Activated naive CD4-positive, alpha-beta T cell treated with anti-CD3 and anti-CD28 coated beads, Interleukin-2, amount 10 ng/mL, durations not matched to agents 7 days and 5 days (primary cell): ENCODE measurements at regions not wholly inside any gene's neighbourhood (a gene's known extent, or its start where the extent isn't known, plus 50 kb on each side); places are given as distances from the start of the nearest gene placed in this dataset.
"Not testable (repeated sequence)": the region's sequence is repeated elsewhere in the genome, so short reads cannot be mapped to it uniquely, and the experiment has no call there.

Experiments used
- CTCF ChIA-PET: fragments of 350-600 bp; sonication (Branson Sonifier 250); formaldehyde crosslinking; loops from one replicate; lab custom pipeline; 2021; ENCODE audit warnings: antibody characterized with exemption; lab: Charles Lee
- DNase-seq: peaks from one replicate; pipeline ENCODE4 v3.0.0-alpha.2; 2020
- H3K27ac Mint-ChIP-seq: one replicate; pipeline ENCODE4 v1.8.0; 2021; ENCODE audit warnings: mild to moderate bottlenecking, moderate library complexity, mixed read lengths
- H3K27me3 Mint-ChIP-seq: one replicate; pipeline ENCODE4 v1.8.0; 2021; ENCODE audit warnings: mild to moderate bottlenecking, mixed read lengths
- H3K36me3 Mint-ChIP-seq: one replicate; pipeline ENCODE4 v1.8.0; 2021; ENCODE audit warnings: mixed read lengths
- H3K4me1 Mint-ChIP-seq: one replicate; pipeline ENCODE4 v1.8.0; 2021; ENCODE audit warnings: mixed read lengths
- H3K4me3 Mint-ChIP-seq: one replicate; pipeline ENCODE4 v1.8.0; 2021; ENCODE audit warnings: mild to moderate bottlenecking, moderate library complexity, mixed read lengths
- H3K9me3 Mint-ChIP-seq: one replicate; pipeline ENCODE4 v1.8.0; 2021; ENCODE audit warnings: mixed read lengths

DNA sequence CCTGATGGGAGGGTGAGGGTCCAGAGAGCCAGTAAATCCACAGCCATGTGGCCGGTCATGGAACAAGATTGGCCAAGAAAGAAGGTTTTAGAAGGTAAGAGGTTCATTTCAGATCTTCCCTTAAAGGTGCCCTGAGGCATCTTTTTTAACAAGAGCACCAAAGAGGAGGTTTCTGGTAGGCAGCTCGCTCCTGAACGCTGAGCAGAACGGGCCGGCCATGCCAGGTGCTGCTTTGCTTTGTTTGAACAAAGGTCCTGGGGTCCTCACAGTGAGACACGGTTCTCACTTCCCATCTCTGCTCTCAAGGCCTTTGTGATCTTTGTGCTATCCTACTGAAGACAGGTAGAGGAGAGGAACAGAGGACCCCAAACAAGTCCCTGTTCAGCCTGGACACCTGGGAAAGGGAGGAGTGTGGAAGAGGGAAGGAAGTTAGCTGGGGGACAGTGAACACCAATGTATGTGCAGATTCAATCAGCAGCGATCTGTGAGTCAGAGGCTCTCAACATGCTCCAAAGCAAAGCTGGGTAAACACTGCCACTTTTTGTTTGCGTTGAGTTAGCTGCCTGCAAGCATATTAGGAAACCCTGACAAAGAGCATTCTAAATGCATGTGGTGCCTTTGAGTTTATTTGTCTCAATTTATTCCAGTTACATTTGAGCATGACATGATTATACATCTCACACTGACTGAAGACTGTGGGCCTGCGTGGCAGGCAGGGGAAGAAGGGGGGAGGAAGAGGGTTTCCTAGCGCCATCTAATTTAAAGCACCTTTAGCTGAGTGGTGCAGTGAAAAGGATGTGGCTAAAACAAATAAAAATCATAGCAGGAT is 102.4 kb downstream of the ASB1 start:
- Mint-ChIP-seq H3K27me3 (peaks cover 21% of the 10 kb centered on the region), H3K4me3 (no peak overlapping the region), H3K27ac (no peak overlapping the region), H3K4me1 (no peaks in the 10 kb centered on the region), H3K36me3 (no peaks in the 10 kb centered on the region), H3K9me3 (peaks cover 20% of the 10 kb centered on the region)
- DNase-seq: no peak
- CTCF ChIA-PET: interaction anchor here (0.6 kb wide), 1 partner anchor 17 kb away, joined by 3 read pairs; no protein-coding TSS in a partner anchor

GRCh38 chr2:238531017-238531645 is 104.4 kb downstream of the ASB1 start:
- H3K9me3 Mint-ChIP-seq: peaks cover 20% of the 10 kb centered on the region
- H3K27me3 Mint-ChIP-seq: peaks cover 26% of the 10 kb centered on the region
- H3K36me3 Mint-ChIP-seq, H3K4me1 Mint-ChIP-seq, DNase-seq, H3K4me3 Mint-ChIP-seq, CTCF ChIA-PET, H3K27ac Mint-ChIP-seq: not testable (repeated sequence)

GRCh38 chr2:238543732-238544131 is 117.0 kb downstream of the ASB1 start:
- H3K4me3 Mint-ChIP-seq, CTCF ChIA-PET, DNase-seq, H3K36me3 Mint-ChIP-seq, H3K4me1 Mint-ChIP-seq, H3K27ac Mint-ChIP-seq: not testable (repeated sequence)
- Mint-ChIP-seq H3K27me3 (peaks cover 41% of the 10 kb centered on the region), H3K9me3 (peaks cover 14% of the 10 kb centered on the region)

DNA sequence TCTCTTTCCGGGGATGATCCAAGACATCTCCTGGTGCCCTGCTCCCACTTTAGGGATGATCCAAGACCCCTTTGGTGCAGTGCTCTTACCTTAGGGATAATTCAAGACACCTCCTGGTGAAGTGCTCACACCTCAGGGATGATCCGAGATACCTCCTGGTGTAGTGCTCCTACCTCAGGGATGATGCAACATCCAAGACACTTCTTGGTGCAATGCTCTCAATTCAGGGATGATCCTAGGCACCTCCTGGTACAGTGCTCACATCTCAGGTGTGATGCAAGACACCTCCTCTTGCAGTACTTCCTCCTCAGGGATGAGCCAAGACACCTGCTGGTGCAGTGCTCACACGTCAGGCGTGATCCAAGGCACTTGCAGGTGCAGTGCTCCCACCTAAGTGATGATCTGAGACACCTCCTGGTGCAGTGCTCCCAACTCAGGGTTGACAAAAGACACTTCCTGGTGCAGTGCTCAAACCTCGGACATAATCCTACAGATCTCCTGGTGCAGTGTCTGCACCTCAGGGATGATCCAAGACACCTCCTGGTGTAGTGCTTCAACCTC is 122.3 kb downstream of the ASB1 start:
- no peak for DNase-seq
- H3K27ac Mint-ChIP-seq: no peak overlapping the region
- peaks cover 41% of the 10 kb centered on the region for H3K27me3 Mint-ChIP-seq
- H3K4me1 Mint-ChIP-seq: no peaks in the 10 kb centered on the region
- H3K4me3 Mint-ChIP-seq: no peak overlapping the region
- H3K36me3 Mint-ChIP-seq: no peaks in the 10 kb centered on the region
- CTCF ChIA-PET: no interaction called here
- peaks cover 6% of the 10 kb centered on the region for H3K9me3 Mint-ChIP-seq

DNA sequence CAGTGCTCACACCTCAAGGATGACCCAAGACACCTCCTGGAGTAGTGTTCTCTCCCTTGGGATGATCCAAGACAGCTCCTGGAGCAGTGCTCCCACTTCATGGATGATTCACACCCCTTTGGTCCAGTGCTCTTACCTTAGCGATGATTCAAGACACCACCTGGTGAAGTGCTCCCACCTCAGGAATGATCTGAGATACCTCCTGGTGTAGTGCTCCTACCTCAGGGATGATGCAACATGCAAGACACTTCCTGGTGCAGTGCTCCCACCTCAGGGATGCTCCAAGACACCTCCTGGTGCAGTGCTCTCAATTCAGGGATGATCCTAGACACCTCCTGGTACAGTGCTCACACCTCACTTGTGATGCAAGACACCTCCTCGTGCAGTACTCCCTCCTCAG is 123.1 kb downstream of the ASB1 start:
- no peak for DNase-seq
- no peaks in the 10 kb centered on the region for H3K4me1 Mint-ChIP-seq
- CTCF ChIA-PET: no interaction called here
- H3K27me3 Mint-ChIP-seq: peaks cover 41% of the 10 kb centered on the region
- H3K27ac Mint-ChIP-seq: no peak overlapping the region
- H3K4me3 Mint-ChIP-seq: no peak overlapping the region
- no peaks in the 10 kb centered on the region for H3K36me3 Mint-ChIP-seq
- H3K9me3 Mint-ChIP-seq: peaks cover 6% of the 10 kb centered on the region

- Mint-ChIP-seq H3K4me3 (no peak overlapping the region), H3K27me3 (peaks cover 33% of the 10 kb centered on the region), H3K9me3 (peaks cover 1% of the 10 kb centered on the region), H3K4me1 (no peaks in the 10 kb centered on the region), H3K27ac (no peak overlapping the region), H3K36me3 (no peaks in the 10 kb centered on the region)
- no peak for DNase-seq
- CTCF ChIA-PET: no interaction called here
These were observed 124.4 kb downstream of the ASB1 start for GRCh38 chr2:238551091-238551490.

GRCh38 chr2:238552226-238552625 is 125.5 kb downstream of the ASB1 start:
- H3K27me3 Mint-ChIP-seq: peaks cover 38% of the 10 kb centered on the region
- DNase-seq: no peak
- no peak overlapping the region for H3K27ac Mint-ChIP-seq
- CTCF ChIA-PET: no interaction called here
- H3K4me1 Mint-ChIP-seq: no peaks in the 10 kb centered on the region
- no peaks in the 10 kb centered on the region for H3K36me3 Mint-ChIP-seq
- no peak overlapping the region for H3K4me3 Mint-ChIP-seq
- peaks cover 1% of the 10 kb centered on the region for H3K9me3 Mint-ChIP-seq

GRCh38 chr2:238553159-238553558 is 126.4 kb downstream of the ASB1 start:
- DNase-seq: no peak
- no peak overlapping the region for H3K27ac Mint-ChIP-seq
- CTCF ChIA-PET: no interaction called here

DNA sequence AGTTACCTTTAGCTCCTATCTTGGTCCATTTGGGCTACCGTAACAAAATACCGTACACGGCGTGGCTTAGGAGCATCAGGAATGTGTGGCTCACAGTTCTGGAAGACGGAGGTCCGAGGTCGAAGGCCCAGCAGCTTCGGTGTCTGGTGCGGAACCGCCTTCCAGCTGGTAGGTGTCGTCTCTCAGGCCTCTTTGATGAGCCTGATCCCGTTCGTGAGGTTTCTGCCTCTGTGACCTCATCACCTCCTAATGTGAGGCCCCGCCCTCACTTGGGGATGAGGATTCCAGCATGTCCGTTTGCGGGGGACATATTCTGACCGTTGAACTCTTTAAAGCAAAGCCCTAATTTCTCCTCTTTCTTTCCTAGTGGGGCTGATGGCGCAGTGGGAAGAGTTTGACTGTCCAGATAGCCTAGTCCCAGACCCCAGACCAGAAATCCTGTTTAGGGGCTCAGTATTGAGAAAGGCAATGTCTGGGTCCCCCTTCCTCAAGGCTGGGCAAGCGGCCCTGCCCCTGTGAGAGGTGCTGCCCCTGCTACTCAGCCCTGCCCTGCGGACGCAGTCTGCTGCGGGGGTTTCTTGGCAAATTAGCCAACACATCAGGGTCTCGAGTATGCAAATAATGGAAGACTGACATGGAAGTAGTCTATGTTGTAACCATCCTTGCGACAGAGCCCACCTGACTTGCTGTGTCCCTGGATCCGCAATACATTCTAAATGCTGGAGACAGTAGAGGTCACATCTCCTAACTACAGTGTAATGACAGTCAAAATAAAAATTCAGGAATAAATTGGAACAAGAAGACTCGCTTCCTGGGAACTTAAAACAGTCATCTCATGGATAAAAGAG is 128.0 kb downstream of the ASB1 start:
- H3K9me3 Mint-ChIP-seq: peaks cover 1% of the 10 kb centered on the region
- H3K27me3 Mint-ChIP-seq: peaks cover 25% of the 10 kb centered on the region
- CTCF ChIA-PET: interaction anchor here (0.7 kb wide), 1 partner anchor 14 kb away, joined by 3 read pairs; no protein-coding TSS in a partner anchor
- H3K36me3 Mint-ChIP-seq: no peaks in the 10 kb centered on the region
- H3K4me1 Mint-ChIP-seq: no peaks in the 10 kb centered on the region
- DNase-seq: no peak
- H3K4me3 Mint-ChIP-seq: no peak overlapping the region
- H3K27ac Mint-ChIP-seq: no peak overlapping the region

More at GRCh38 chr2:238553159-238553558, 126.4 kb downstream of the ASB1 start:
- no peak overlapping the region for H3K4me3 Mint-ChIP-seq
- peaks cover 1% of the 10 kb centered on the region for H3K9me3 Mint-ChIP-seq
- no peaks in the 10 kb centered on the region for H3K36me3 Mint-ChIP-seq
- peaks cover 30% of the 10 kb centered on the region for H3K27me3 Mint-ChIP-seq
- H3K4me1 Mint-ChIP-seq: no peaks in the 10 kb centered on the region

DNA sequence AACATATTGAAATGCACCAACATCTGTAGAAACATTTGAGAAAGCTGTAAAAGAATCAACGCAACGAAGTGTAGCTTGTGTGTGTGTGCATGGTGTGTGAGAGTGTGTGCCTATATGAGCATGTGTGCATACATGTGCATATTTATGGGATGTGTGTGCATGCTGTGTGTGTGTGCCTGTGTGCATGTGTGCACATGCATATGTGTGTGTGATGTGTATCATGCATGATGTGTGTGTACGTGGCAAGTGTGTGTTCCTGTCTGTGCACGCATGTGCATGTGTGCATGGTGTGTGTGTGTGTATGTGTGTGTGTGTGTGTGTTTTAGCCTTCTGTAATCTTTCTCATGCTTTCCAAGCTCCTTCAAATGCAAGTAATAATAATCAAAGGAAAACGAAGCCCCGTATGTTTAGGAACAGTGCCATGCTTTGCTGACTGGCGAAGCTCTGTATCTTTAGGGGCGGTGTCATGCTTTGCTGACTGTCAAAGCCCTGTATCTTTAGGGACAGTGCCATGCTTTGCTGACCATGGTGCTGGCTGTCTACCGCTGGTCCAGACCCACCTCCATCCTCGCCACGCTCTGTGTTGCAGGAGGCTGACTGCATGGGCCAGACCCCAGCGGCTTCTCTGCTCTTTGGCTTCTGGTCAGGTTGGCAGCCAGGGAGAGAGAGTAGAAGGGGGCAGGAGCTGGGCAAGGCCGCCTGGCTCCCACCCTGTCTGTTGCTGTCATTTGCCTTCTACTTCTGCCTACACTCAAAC is 129.2 kb downstream of the ASB1 start:
- no peak for DNase-seq
- CTCF ChIA-PET: interaction anchor here (0.7 kb wide), 1 partner anchor 13 kb away, joined by 3 read pairs; no protein-coding TSS in a partner anchor
- peaks cover 17% of the 10 kb centered on the region for H3K27me3 Mint-ChIP-seq
- no peak overlapping the region for H3K4me3 Mint-ChIP-seq
- H3K4me1 Mint-ChIP-seq: no peaks in the 10 kb centered on the region
- H3K36me3 Mint-ChIP-seq: no peaks in the 10 kb centered on the region
- H3K9me3 Mint-ChIP-seq: peaks cover 1% of the 10 kb centered on the region
- H3K27ac Mint-ChIP-seq: no peak overlapping the region

DNA sequence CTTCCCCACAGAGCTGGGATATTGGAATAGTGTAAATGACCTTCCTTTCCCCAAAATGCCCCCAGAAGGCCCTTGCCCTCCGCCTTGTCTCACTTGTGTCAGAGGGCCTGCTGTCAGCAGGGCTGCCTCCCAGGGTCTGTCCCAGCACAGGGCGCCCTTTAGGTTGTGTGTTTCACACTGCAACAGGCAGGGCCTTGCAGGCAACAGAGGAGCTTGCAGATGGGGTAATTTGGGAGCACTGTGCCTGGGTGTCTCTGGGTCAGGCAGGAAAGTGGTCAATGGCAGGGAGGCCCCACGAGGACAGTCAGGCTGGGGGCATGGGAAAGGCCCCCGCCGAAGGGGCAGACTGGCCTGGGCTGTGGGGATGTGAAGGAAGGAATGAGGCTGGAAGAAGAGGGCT is 130.7 kb downstream of the ASB1 start:
- CTCF ChIA-PET: no interaction called here
- Mint-ChIP-seq H3K27me3 (peaks cover 14% of the 10 kb centered on the region), H3K4me3 (no peak overlapping the region), H3K4me1 (no peaks in the 10 kb centered on the region), H3K9me3 (peaks cover 1% of the 10 kb centered on the region), H3K36me3 (no peaks in the 10 kb centered on the region), H3K27ac (no peak overlapping the region)
- DNase-seq: no peak

DNA sequence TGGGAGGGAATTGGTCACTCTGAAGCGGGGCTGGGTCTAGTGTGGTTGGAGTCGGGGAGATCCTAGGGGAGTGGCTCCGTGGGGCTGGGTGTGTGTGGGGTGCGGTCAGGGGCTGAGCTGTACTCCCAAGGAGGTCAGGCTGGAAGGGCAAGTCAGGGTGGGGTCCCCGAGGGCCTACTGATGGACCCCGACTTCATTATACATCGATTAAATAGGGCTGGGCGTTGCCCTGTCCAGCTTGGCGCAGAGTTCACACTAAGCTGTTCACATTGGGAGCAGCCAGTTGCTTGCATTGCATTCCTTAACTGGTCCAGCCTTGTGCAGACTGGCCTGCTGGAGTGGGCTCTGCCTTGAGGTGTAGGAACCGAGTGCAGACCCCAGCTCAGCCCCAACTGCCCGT is 131.2 kb downstream of the ASB1 start:
- DNase-seq: no peak
- CTCF ChIA-PET: no interaction called here
- Mint-ChIP-seq H3K27me3 (peaks cover 14% of the 10 kb centered on the region), H3K27ac (no peak overlapping the region), H3K36me3 (no peaks in the 10 kb centered on the region), H3K4me3 (no peak overlapping the region), H3K9me3 (peaks cover 1% of the 10 kb centered on the region), H3K4me1 (no peaks in the 10 kb centered on the region)

GRCh38 chr2:238558456-238559099 is 131.9 kb downstream of the ASB1 start:
- CTCF ChIA-PET: no interaction called here
- Mint-ChIP-seq H3K27ac (no peak overlapping the region), H3K4me1 (no peaks in the 10 kb centered on the region), H3K27me3 (peaks cover 14% of the 10 kb centered on the region), H3K36me3 (no peaks in the 10 kb centered on the region), H3K9me3 (no peaks in the 10 kb centered on the region), H3K4me3 (no peak overlapping the region)
- no peak for DNase-seq
